DMS 273 (cell line): ENCODE measurements at regions not wholly inside any gene's neighbourhood (a gene's known extent, or its start where the extent isn't known, plus 50 kb on each side); places are given as distances from the start of the nearest gene placed in this dataset.

Experiments
- DNase-seq: peaks from one replicate; lab custom pipeline; 2025; ENCODE audit not compliant: unreplicated experiment; lab: John Stamatoyannopoulos, UW

- DNase-seq: peak; percentile 22
Measured at GRCh38 chr17:71402661-71403141, 718.1 kb upstream of the SOX9 start.

DNA sequence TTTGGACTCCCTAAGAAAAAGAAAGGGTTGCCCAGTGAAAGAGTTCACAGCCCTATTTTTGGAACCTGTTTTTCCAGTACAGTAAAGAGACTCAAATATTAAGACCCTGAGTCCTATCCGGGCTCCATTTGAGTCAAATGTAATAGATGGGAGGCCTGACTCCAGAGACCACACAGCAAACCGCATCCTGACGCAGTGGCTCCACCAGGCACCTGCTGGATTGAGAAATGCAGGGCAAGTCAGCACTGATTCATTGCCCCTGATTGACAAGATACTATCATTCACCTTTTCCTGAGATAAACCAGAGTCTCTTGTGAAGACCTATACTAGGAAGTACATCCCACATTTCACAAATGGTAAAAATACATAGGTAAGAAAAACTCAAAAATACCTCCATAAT lies 715.7 kb upstream of the SOX9 start:
- no peak for DNase-seq

- DNase-seq: peak; percentile 19
Measured at GRCh38 chr17:71407981-71408380, 712.8 kb upstream of the SOX9 start.

GRCh38 chr17:71409137-71409536 lies 711.7 kb upstream of the SOX9 start:
- DNase-seq: no peak

GRCh38 chr17:71409712-71410111 lies 711.1 kb upstream of the SOX9 start:
- no peak for DNase-seq

DNA sequence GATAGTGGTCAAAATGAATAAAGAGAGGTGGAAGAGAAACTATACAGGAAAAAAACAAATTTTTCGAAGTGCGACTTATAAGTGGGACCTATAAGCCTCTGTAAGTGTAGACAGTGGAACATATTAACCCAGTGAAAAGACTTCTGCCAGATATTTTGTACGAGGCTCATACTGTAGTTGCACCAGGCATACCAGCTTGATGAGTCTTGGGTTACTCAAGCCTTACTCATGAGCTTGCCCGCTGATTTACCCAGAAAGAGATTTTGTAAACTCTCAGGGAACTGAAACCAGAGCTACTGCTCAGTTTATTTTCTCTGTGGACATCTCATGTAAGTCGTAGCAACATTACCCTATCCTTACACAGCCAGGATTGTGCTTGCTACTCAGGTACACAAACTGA lies 708.0 kb upstream of the SOX9 start:
- DNase-seq: no peak

DNA sequence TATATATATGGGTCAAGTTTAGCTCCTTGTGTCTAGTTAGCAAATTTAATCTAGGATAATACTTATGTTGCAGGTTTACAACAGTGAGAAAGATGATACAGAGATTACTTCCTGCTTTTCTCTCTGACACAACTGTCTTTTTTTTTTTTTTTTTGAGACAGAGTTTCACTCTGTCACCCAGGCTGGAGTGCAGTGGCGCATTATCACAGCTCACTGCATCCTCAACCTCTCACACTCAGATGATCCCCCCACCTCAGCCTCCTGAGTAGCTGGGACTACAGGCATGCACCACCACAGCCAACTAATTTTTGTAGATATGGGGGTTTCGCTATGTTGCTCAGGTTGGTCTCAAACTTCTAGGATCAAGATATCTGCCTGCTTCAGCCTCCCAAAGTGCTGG lies 706.9 kb upstream of the SOX9 start:
- DNase-seq: no peak

GRCh38 chr17:71417142-71417541 lies 703.7 kb upstream of the SOX9 start:
- DNase-seq: no peak

DNA sequence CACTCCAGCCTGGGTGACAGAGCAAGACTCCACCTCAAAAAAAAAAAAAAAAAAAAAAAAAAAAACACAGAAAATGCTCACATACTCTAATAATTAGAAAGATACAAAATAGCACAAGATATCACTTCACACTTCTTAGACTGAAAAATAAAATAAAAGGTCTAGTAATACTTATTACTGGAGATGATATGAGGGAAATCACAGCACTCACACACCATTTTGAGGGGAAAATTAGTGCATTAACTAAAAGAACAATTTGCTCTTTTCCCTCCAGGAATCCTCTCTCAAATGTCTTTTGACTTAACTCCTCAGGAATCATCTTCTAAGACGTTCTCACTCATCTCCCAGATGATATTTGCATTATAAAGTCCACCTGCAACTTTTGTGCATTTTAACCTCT lies 697.9 kb upstream of the SOX9 start:
- no peak for DNase-seq

DNA sequence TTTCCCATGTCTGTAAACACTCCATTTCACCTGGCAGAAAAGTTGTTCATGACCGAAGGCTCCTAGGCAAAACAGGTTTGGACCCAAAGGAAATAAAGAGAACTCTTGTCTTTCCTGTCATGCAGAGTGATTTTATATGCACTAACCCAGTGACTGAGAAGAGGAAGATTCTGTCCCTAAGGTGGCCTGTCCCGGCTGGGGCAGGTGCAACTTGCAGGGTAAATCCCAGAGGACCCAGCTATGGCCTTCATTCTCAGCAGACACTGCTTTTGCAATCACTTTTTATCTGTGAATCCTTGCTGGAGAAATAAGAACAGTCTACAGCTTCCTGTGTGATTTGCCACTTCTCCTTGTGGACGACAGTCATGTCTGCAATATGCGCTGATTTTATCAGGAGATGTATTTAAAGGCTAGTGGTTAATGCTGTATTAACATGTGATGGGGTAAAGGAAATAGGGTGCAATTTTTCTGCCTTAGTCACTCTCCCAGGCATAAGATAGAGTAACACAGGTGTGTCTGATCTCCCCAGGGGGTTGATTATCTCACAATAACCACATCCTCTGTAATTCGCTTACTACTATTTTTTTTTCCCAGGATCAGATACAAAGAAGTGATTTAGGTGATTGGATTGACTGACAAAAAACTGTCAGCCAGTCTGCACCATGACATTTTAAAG lies 696.8 kb upstream of the SOX9 start:
- no peak for DNase-seq

DNA sequence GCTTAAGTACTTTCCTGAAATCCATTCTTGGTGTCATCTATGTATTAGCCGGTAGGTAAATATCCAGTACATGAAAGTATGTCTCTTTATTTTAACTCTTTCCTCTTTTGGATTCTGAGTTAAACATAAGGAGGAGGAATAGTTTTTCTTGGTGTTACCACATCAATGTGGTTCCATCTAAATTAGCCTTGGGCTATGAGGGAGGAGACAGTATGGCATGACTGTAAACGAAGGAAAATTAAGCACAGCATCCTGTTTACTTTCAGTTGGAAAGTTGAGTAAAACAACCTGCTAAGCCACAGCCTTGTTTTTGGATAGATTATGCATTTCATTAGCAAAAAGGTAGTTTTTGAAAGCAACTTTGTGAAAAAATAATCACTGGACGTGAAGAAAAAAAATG lies 693.0 kb upstream of the SOX9 start:
- no peak for DNase-seq

DNA sequence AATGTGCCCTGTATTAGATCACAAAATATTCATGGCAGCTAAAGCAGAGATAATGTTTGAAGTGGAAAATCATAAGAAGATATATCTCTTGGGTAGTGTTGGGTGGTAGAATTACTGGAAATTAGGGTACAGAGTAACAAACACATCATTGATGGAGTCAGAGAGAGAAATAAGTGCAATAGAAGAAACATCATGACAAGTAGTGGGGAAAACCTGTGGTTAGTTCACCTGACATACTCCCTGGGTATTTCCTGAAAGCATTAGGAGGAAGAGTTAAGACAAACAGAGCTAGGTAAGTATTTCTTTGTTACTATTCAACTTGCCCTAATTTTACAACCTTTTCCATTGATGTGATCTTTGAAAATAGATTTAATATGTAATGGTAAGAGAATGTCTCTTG lies 691.9 kb upstream of the SOX9 start:
- DNase-seq: no peak

DNA sequence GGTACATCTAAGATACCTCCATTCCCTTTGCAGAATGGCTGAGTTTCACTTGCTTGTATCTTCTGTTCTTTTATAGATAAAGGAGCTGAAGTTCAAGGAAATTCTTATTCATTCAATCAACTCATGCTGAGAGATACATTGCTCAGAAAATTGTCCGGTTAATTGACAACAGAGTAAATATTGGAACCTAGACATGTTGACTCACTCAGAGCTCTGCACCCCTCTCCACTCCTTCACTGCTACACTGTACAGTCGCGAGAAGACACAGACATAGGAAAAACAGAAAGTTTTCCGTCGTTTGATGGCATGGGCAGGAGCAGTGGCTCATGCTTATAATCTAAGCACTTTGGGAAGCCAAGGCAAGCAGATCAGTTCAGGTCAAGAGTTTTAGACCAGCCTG lies 690.5 kb upstream of the SOX9 start:
- DNase-seq: no peak

GRCh38 chr17:71431146-71431545 lies 689.7 kb upstream of the SOX9 start:
- DNase-seq: no peak

DNA sequence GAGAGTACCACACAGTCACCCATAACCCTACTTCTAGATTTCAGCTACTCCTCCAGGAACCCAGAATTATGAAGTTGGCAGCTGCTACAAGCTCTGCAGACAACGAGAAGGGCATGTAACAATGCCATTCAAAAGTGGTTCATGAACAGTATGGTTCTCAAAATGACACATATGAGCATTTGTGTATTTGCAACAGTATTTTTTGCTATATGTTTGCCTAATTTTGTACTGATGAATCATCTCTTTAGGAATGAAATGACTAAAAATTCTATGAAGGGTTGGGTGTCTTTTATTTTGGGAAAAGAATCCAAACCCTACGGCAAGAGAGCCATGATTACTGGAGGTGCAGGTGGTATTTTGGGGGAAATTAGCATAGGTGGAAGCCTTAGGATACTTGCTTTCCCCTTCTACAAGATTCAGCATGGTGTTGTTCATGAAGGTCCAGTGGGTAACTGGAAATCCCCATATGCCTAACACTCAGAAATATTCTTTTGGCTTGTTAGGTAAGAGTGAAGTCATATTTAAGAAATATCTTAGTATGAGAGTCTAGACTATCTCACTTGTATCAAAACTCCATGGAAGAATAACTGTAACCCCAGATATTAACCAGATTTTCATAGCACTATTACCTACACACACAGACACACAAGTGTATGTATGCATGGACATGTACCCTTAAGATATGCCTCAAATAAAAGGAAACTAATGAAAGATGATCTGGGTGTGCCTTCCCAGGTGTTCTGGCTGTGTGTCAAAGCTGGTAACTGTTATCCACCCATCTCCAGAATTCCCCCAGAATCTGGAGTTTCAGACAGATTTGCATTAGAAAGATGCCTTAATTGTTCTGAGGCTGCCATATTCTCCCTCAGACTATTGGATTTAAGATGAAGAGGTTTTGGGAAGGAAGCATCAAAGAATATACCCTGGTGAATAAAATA lies 688.2 kb upstream of the SOX9 start:
- DNase-seq: no peak

GRCh38 chr17:71434716-71435115 lies 686.1 kb upstream of the SOX9 start:
- DNase-seq: no peak

DNA sequence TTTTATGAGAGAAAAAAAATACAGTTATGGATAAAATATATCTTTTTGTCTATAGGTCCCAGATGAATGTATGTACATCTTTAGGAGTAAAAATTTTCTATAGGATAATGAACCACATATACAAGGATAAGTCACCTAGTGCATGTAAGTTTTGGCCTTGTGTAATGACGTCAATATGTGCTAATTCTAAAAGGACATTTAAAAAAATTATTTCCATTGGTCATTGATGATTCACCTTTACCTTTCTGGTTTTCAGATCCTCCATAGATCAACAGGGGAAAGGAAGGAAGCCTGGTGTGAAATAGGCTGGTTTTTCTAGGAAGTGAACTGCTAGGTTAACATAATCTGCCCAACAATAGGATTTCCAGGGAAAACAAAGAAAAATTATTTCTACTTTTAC lies 684.3 kb upstream of the SOX9 start:
- DNase-seq: no peak

DNA sequence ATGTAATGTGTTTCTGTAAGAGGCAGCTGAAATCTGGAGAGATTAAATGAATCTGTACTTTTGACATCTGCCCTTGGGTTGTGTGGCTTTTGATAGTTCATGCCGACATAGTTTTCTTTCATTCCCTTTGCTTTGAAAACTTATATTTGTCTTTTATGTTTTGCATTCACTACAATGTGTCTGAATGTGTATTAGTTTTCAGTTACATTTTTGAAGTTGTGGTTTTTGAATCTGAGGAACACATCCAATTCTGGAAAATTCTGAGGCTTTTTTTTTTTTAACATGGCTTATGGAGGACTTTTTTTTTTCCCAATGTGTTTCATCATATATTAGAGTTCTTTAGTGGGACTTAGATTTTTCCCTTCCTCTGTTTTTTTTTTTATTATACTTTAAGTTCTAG lies 683.7 kb upstream of the SOX9 start:
- no peak for DNase-seq

DNA sequence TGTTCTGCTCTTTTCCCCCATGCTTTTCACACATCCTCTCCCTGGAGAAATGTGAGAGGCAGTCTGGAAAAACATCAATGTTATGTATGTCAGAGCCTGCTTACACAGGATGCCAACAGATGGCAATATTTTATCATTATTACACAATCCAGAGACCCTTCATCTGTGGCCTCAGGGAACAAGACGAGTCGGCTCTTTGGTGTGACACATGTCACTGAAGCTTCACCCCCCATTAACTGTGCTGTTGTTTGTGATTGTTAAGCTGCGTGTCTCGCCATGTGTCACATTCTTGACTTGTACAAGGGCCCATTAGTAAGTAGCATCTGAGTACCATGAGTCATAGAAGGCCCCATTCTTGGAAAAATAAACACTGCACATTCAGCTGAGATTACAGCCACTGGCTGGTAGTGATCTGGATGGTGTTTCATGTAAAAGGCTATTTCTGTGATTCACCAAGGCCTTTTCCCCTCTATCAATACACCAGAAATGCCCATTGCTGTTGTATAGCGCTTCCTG lies 682.1 kb upstream of the SOX9 start:
- DNase-seq: peak; percentile 56

GRCh38 chr17:71440513-71440912 lies 680.3 kb upstream of the SOX9 start:
- DNase-seq: no peak

- no peak for DNase-seq
Measured at GRCh38 chr17:71441098-71441497, 679.7 kb upstream of the SOX9 start.

DNA sequence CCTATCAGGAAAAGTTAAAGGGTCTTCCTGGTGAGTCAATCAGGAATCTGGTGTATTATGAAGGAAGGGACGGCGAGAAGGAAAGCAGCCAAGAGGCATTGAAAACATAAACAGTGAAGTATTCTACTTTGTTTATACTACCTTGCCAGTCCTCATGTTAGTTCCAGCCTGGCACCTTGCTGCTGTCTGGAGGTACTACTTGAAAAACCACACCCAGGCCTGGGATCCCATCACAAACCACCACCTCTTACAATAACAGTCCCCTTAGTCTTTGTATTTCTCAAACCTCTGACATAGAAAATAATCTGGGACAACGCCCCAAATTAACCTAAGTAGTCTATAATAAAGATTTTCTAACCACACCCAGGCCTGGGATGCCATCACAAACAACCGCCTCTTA lies 676.7 kb upstream of the SOX9 start:
- DNase-seq: no peak
